Fibroblast of lung (primary cell): ENCODE measurements at regions not wholly inside any gene's neighbourhood (a gene's known extent, or its start where the extent isn't known, plus 50 kb on each side); places are given as distances from the start of the nearest gene placed in this dataset.

Source experiments
- DNase-seq, 2 donors: peaks; one replicate each; pipeline versions ENCODE4 v3.0.0 to v3.0.0-alpha.2; 2010; ENCODE audit warnings: low read depth in 2 of 2
- H2AFZ ChIP-seq: 2 replicates; pipeline ENCODE4 v1.5.1; 2012; ENCODE audit warnings: low read length, control low read depth, inconsistent platforms
- H3K27ac ChIP-seq: 2 replicates; pipeline ENCODE4 v1.5.1; 2011; ENCODE audit warnings: low read length, control low read depth; ENCODE audit not compliant: insufficient read depth
- H3K27me3 ChIP-seq: 2 replicates; pipeline ENCODE4 v1.5.1; 2011; ENCODE audit warnings: mild to moderate bottlenecking, low read length; ENCODE audit not compliant: control insufficient read depth, insufficient read depth
- H3K36me3 ChIP-seq: 2 replicates; pipeline ENCODE4 v1.5.1; 2011; ENCODE audit warnings: low read length; ENCODE audit not compliant: control insufficient read depth, insufficient read depth
- H3K4me1 ChIP-seq: 2 replicates; pipeline ENCODE4 v1.5.1; 2011; ENCODE audit warnings: low read length; ENCODE audit not compliant: control insufficient read depth, insufficient read depth; ENCODE audit errors: extremely low read depth
- H3K4me2 ChIP-seq: 2 replicates; pipeline ENCODE4 v1.5.1; 2011; ENCODE audit warnings: low read length, control low read depth; ENCODE audit not compliant: insufficient read depth; ENCODE audit errors: extremely low read depth
- H3K4me3 ChIP-seq, 4 experiments: fragments of 200-600 bp in 1 of 4; sonication (generic) in 1 of 4; replicated peaks in 1 of 4; 2 replicates each; pipeline ENCODE4 v1.5.1; 2011 to 2016; ENCODE audit warnings: low read length in 4 of 4, low read depth in 3 of 4, mild to moderate bottlenecking in 3 of 4, control low read depth in 2 of 4, inconsistent platforms in 1 of 4, mixed read lengths in 1 of 4; ENCODE audit not compliant: insufficient read depth in 1 of 4; ENCODE audit errors: control extremely low read depth in 1 of 4
- H3K79me2 ChIP-seq: 2 replicates; pipeline ENCODE4 v1.5.1; 2012; ENCODE audit warnings: mild to moderate bottlenecking, low read length, inconsistent platforms; ENCODE audit not compliant: control insufficient read depth, insufficient read depth
- H3K9ac ChIP-seq: 2 replicates; pipeline ENCODE4 v1.5.1; 2011; ENCODE audit warnings: mild to moderate bottlenecking, low read length, control low read depth; ENCODE audit not compliant: insufficient read depth
- H3K9me3 ChIP-seq: 2 replicates; pipeline ENCODE4 v1.5.1; 2012; ENCODE audit warnings: low read depth, low read length; ENCODE audit not compliant: control insufficient read depth, insufficient read depth
- H4K20me1 ChIP-seq: 2 replicates; pipeline ENCODE4 v1.5.1; 2011; ENCODE audit warnings: low read length; ENCODE audit not compliant: control insufficient read depth, insufficient read depth; ENCODE audit errors: extremely low read depth
- CTCF ChIP-seq, 2 donors: IDR thresholded peaks in 1 of 2; conservative IDR thresholded peaks in 1 of 2; 1 replicate in 1 of 2; 2 replicates in 1 of 2; pipeline ENCODE4 v1.5.1; 2011 to 2012; ENCODE audit warnings: low read length in 2 of 2, control low read depth in 1 of 2, inconsistent platforms in 1 of 2, low read depth in 1 of 2, mild to moderate bottlenecking in 1 of 2
- EZH2 ChIP-seq: IDR thresholded peaks from 2 replicates; pipeline ENCODE4 v1.5.1; 2012; ENCODE audit warnings: low read length, control low read depth, mild to moderate bottlenecking; ENCODE audit errors: missing control alignments

DNA sequence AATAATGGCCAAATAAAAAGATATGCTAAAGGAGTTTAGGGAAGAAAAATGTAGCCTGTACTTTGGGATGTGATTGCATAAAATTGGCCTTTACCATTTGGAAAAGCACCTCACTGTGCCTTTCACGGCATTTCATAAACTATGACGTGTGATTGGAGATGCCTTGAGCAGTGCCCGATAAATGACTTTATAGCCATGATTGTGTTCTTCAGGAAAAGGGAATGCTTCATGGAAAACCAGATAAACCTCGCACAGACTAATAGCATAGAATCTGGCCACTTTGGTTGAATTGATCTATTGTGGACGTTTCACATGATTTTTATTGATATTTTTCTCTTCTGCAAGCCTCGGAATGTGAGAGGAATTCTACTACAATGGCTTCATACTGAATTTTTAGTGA is 502.0 kb upstream of the MKI67 start:
- Histone ChIP-seq H3K79me2 (no peaks in the 10 kb centered on the region), H3K4me1 (no peaks in the 10 kb centered on the region), H3K9ac (no peak overlapping the region), H3K4me2 (no peak overlapping the region), H4K20me1 (no peaks in the 10 kb centered on the region), H3K9me3 (no peaks in the 10 kb centered on the region), H3K27me3 (no peaks in the 10 kb centered on the region), H2AFZ (no peak overlapping the region), H3K36me3 (no peaks in the 10 kb centered on the region), H3K4me3 (no peak overlapping the region), H3K27ac (no peak overlapping the region)
- DNase-seq: no peak
- TF ChIP-seq EZH2: no peak
- no peak for TF ChIP-seq CTCF (conservative IDR thresholded peaks at IDR 0.05 in 1 of 2, IDR thresholded peaks at IDR 0.05 in 1 of 2; ENCODE audit: low read depth in 1 of 2, low read length in 2 of 2)

DNA sequence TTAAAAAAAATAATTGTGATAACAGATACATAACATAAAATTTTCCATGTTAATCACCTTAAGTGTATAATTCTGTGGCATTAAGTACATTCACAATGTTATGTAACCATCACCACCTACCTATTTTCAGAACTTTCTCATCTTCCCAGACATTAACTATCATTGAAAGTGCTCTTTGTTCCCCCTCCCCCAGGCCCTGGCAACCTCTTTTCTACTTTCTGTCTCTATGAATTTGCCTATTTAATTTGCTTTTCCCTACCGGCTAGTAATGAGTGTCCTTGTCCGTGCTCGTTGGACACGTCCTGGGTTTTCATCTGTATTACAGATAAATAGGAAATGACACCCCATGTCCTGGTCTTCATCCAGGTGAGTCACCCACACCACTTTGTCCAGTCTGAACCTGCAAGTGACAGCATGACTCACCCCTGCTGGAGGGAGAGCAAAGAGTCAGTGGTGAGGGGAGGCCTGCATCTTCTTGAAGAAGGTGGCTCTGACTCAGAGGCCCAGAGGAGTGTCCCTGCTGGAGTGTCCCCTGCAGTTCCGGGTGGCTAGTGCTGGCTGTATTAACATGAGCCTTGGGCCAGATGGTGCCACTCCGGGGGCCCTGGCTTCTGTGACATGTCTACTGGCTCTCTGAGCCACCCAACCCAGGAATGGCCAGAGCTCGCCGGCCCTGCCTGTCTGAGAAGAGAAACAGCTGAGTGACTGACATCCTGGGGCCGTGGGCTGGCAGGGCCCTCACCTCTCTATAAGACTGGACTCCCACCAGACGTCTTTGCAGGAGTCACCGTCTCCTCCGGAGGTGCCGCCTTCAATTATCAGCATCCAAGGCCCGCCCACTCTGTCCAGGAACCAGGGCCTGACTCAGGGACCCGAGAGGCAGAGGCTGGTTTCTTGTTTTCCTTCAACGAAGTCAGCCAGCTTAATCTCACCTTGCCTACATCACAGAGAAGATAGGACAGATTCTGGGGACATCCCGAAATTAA is 503.2 kb upstream of the MKI67 start:
- Histone ChIP-seq H3K36me3 (no peaks in the 10 kb centered on the region), H4K20me1 (no peaks in the 10 kb centered on the region), H3K4me3 (no peak overlapping the region), H3K27me3 (no peaks in the 10 kb centered on the region), H3K9ac (no peak overlapping the region), H3K27ac (no peak overlapping the region), H2AFZ (no peak overlapping the region), H3K79me2 (no peaks in the 10 kb centered on the region), H3K4me1 (no peaks in the 10 kb centered on the region), H3K4me2 (no peak overlapping the region), H3K9me3 (no peaks in the 10 kb centered on the region)
- no peak for TF ChIP-seq EZH2
- DNase-seq: peak in 1 of 2 donors; percentile 69

DNA sequence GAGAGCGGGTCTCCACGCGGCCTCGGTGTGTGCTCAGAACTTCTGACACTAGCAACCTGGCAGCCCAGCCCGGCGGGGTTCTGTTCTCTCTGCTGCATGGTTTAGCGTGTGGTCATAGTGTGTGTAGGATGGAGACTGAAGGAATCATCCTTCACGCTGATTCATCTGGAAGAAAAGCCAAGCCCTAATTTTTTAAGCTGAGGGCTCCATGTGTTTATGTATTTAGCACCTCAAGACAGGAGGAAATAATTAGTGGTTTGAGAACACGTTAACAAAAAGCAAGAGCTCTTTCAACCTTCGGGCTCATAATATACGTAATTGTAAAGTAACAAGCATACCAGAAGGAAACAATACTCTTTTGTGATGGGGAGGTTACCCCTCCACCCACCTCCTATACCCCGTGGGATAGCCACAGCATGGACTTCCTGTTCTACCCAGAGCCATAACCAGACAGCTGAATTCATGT is 504.6 kb upstream of the MKI67 start:
- Histone ChIP-seq H3K4me3 (no peak overlapping the region), H3K9me3 (no peaks in the 10 kb centered on the region), H3K4me2 (no peak overlapping the region), H3K79me2 (no peaks in the 10 kb centered on the region), H3K9ac (no peak overlapping the region), H3K4me1 (no peaks in the 10 kb centered on the region), H2AFZ (no peak overlapping the region), H3K36me3 (no peaks in the 10 kb centered on the region), H4K20me1 (no peaks in the 10 kb centered on the region), H3K27ac (no peak overlapping the region), H3K27me3 (no peaks in the 10 kb centered on the region)
- TF ChIP-seq CTCF (conservative IDR thresholded peaks at IDR 0.05 in 1 of 2, IDR thresholded peaks at IDR 0.05 in 1 of 2; ENCODE audit: low read depth in 1 of 2, low read length in 2 of 2) (no peak), EZH2 (no peak)
- DNase-seq: peak in 1 of 2 donors; percentile 61
